PC-3 (cell line): ENCODE measurements at regions not wholly inside any gene's neighbourhood (a gene's known extent, or its start where the extent isn't known, plus 50 kb on each side); places are given as distances from the start of the nearest gene placed in this dataset.
"Not testable (repeated sequence)": the region's sequence is repeated elsewhere in the genome, so short reads cannot be mapped to it uniquely, and the experiment has no call there.

Experiments
- ATAC-seq: fragments of 200-7000 bp; cut with Tn5 transposase; 2 replicates; pipeline ENCODE4 v1.9.1; 2020; ENCODE audit warnings: mild to moderate bottlenecking, moderate library complexity
- BruUV-seq: library from RNA; stranded (reverse); fragments of 400-500 nt; replicated peaks from 2 replicates; lab custom pipeline; 2021; lab: Mats Ljungman, UMichigan
- CTCF ChIA-PET: fragments of 300-600 bp; sonication (Branson Sonifier 250); formaldehyde crosslinking; loops from one replicate; lab custom pipeline; 2022; ENCODE audit warnings: antibody characterized with exemption; lab: Charles Lee
- POLR2A ChIA-PET: fragments of 300-600 bp; sonication (Branson Sonifier 250); formaldehyde crosslinking; loops from one replicate; lab custom pipeline; 2022; ENCODE audit warnings: antibody characterized with exemption; ENCODE audit not compliant: unreplicated experiment; lab: Charles Lee
- DNase-seq: peaks from one replicate; pipeline ENCODE4 v3.0.0-alpha.2; 2015
- H2AFZ ChIP-seq: fragments of 300-600 bp; sonication (generic); 2 replicates; pipeline ENCODE4 v1.6.0; 2016; ENCODE audit warnings: antibody characterized with exemption, low read length
- H3F3A ChIP-seq: fragments of 300-600 bp; sonication (generic); one replicate; pipeline ENCODE4 v1.6.0; 2017; ENCODE audit warnings: antibody characterized with exemption, low read length, control low read depth, mild to moderate bottlenecking; ENCODE audit not compliant: unreplicated experiment
- H3K27ac ChIP-seq: fragments of 300-600 bp; sonication (generic); 2 replicates; pipeline ENCODE4 v1.5.1; 2016; ENCODE audit warnings: mild to moderate bottlenecking, low read length
- H3K27me3 ChIP-seq: fragments of 300-600 bp; sonication (generic); 2 replicates; pipeline ENCODE4 v1.6.1; 2016; ENCODE audit warnings: low read length, mixed read lengths
- H3K36me3 ChIP-seq: fragments of 300-600 bp; sonication (generic); 2 replicates; pipeline ENCODE4 v1.6.1; 2016; ENCODE audit warnings: low read depth, mixed run types, low read length, mixed read lengths
- H3K4me1 ChIP-seq: fragments of 300-600 bp; sonication (generic); 2 replicates; pipeline ENCODE4 v1.5.1; 2016; ENCODE audit warnings: low read length; ENCODE audit not compliant: insufficient read depth
- H3K4me2 ChIP-seq: fragments of 300-600 bp; sonication (generic); 2 replicates; pipeline ENCODE4 v1.6.0; 2016; ENCODE audit warnings: low read length
- H3K4me3 ChIP-seq: fragments of 300-600 bp; sonication (generic); 2 replicates; pipeline ENCODE4 v1.5.1; 2016; ENCODE audit warnings: mild to moderate bottlenecking, low read length, mixed read lengths
- H3K79me2 ChIP-seq: fragments of 300-600 bp; sonication (generic); 2 replicates; pipeline ENCODE4 v1.6.1; 2017; ENCODE audit warnings: low read length, mixed read lengths
- H3K9ac ChIP-seq: fragments of 300-600 bp; sonication (generic); 2 replicates; pipeline ENCODE4 v1.6.0; 2016; ENCODE audit warnings: mild to moderate bottlenecking, low read length
- H3K9me2 ChIP-seq: fragments of 300-600 bp; sonication (generic); replicated peaks from 2 replicates; pipeline ENCODE4 v1.6.1; 2016; ENCODE audit warnings: mixed run types, low read length, mixed read lengths
- H3K9me3 ChIP-seq: fragments of 300-600 bp; sonication (generic); 2 replicates; pipeline ENCODE4 v1.6.1; 2016; ENCODE audit warnings: low read length, mixed read lengths
- H4K20me1 ChIP-seq: fragments of 300-600 bp; sonication (generic); 2 replicates; pipeline ENCODE4 v1.6.1; 2016; ENCODE audit warnings: low read length, mixed read lengths
- CTCF ChIP-seq: fragments of 300-600 bp; sonication (generic); conservative IDR thresholded peaks from 2 replicates; pipeline ENCODE4 v1.5.1; 2017; ENCODE audit warnings: antibody characterized with exemption, low read depth, mild to moderate bottlenecking, low read length
- EZH2 ChIP-seq: fragments of 300-600 bp; sonication (generic); IDR thresholded peaks from one replicate; pipeline ENCODE4 v1.6.1; 2017; ENCODE audit warnings: antibody characterized with exemption, mild to moderate bottlenecking, low read length; ENCODE audit not compliant: unreplicated experiment
- EZH2phosphoT487 ChIP-seq: fragments of 300-600 bp; sonication (generic); IDR thresholded peaks from 2 replicates; pipeline ENCODE4 v1.6.1; 2018; ENCODE audit warnings: mild to moderate bottlenecking, antibody characterized with exemption, low read length, borderline replicate concordance
- intact Hi-C: fragments of 100-400 bp; cut with micrococcal nuclease; formaldehyde crosslinking; loops from 2 replicates; pipeline ENCODE4 v1.9.0; 2023

DNA sequence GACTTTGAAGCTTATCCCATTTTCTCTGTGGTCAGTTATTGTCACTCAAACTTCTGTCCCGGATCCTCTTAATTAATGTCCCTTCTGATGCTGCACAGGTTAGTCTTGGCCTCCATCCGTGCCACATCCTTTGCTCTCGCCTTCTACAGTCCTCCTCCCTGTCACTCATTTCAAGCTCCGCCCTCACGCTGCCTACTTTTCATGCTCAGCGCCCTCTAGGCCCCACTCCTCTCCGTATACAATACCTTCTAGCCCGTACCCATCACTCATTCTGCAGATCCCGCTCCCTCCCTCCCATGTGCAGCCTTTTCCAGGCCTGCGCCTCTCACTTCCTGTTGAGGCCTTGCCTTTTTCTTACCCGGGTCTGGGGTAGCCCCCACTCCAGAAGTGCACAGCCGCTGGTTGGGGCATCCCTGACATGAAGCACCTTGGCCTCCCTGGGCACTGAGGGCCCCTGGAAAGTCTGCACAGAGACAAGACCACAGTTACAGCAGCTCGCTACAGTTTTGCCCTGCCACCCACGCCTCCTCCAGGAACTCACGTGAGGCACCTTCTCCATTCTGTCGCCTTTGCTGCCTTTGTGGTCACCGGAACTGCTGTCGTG is 88.5 kb upstream of the SLC25A48 start:
- no peaks in the 10 kb centered on the region; the same call in 1 of the 2 replicates for H3K27me3 ChIP-seq
- no peaks in the 10 kb centered on the region for H3K4me1 ChIP-seq
- H3F3A ChIP-seq: no peaks in the 10 kb centered on the region
- intact Hi-C loops: no loop called here
- H3K27ac ChIP-seq: no peak overlapping the region
- no peaks in the 10 kb centered on the region for H4K20me1 ChIP-seq
- H2AFZ ChIP-seq: no peak overlapping the region
- ATAC-seq (no peak), DNase-seq (no peak)
- no peak overlapping the region for H3K4me2 ChIP-seq
- no peaks in the 10 kb centered on the region for H3K9me3 ChIP-seq
- no peaks in the 10 kb centered on the region for H3K9me2 ChIP-seq
- no peaks in the 10 kb centered on the region for H3K36me3 ChIP-seq
- no TSS peak for BruUV-seq
- TF ChIP-seq CTCF: no peak
- no peak for TF ChIP-seq EZH2phosphoT487
- TF ChIP-seq EZH2: no peak
- ChIA-PET CTCF (no interaction called here), POLR2A (no interaction called here)
- H3K9ac ChIP-seq: no peak overlapping the region
- no peaks in the 10 kb centered on the region for H3K79me2 ChIP-seq
- H3K4me3 ChIP-seq: no peak overlapping the region

DNA sequence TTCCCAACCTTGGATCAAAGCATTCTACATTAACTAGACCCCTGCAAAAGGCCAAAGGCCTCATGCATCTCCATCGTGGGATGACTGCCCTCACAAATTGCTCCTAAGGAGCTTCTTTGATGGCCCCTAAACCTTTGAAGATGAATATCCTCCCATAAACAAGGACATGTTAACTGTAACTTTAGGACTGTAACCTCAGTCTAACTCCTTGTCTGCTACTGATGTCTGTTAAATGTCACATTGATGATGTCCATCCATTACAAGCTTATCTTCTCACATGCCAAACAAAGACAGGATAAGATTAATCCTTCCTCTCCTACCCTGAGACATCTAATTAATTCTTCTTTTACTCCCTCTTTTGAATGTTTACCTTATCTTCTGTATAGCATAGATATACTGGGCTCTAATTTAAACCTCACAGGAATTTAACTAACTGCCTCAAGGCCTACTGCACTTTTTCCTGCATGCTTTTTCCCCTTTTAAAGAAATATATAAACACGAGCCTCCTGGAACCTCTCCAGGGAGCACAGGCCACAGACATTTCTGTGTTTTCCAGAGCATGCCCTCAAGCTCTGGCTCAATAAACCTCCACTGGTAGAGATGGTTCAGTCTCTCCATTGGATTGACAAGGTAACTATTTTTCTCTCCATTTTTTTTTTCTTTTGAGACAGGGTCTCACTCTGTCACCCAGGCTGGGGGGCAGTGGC is 90.6 kb upstream of the SLC25A48 start:
- TF ChIP-seq EZH2phosphoT487: no peak
- no peak for TF ChIP-seq EZH2
- POLR2A ChIA-PET: no interaction called here
- DNase-seq (no peak), ATAC-seq (no peak)
- H3K4me2 ChIP-seq: no peak overlapping the region
- BruUV-seq: no TSS peak
- H3F3A ChIP-seq: no peaks in the 10 kb centered on the region
- no peaks in the 10 kb centered on the region for H3K4me1 ChIP-seq
- H3K4me3 ChIP-seq: no peak overlapping the region
- H3K36me3 ChIP-seq: no peaks in the 10 kb centered on the region
- H4K20me1 ChIP-seq: no peaks in the 10 kb centered on the region
- no peaks in the 10 kb centered on the region; the same call in 1 of the 2 replicates for H3K27me3 ChIP-seq
- no peaks in the 10 kb centered on the region for H3K9me3 ChIP-seq
- no peaks in the 10 kb centered on the region for H3K79me2 ChIP-seq
- H3K9ac ChIP-seq: no peak overlapping the region
- intact Hi-C loops: no loop called here
- H3K27ac ChIP-seq: no peak overlapping the region
- CTCF ChIA-PET: no interaction called here
- H2AFZ ChIP-seq: no peak overlapping the region
- H3K9me2 ChIP-seq: no peaks in the 10 kb centered on the region

- Histone ChIP-seq H3K9ac (no peak overlapping the region), H3K9me3 (no peaks in the 10 kb centered on the region), H3F3A (no peaks in the 10 kb centered on the region), H3K4me3 (no peak overlapping the region), H4K20me1 (no peaks in the 10 kb centered on the region), H2AFZ (no peak overlapping the region), H3K79me2 (no peaks in the 10 kb centered on the region), H3K4me1 (no peaks in the 10 kb centered on the region), H3K27me3 (peaks cover 2% of the 10 kb centered on the region), H3K4me2 (no peak overlapping the region), H3K27ac (no peak overlapping the region), H3K36me3 (no peaks in the 10 kb centered on the region), H3K9me2 (no peaks in the 10 kb centered on the region)
- ChIA-PET POLR2A (no interaction called here), CTCF (no interaction called here)
- DNase-seq (no peak), ATAC-seq (no peak)
- intact Hi-C loops: no loop called here
- TF ChIP-seq CTCF (no peak), EZH2 (no peak), EZH2phosphoT487 (no peak)
- no TSS peak for BruUV-seq
Measured at GRCh38 chr5:135743181-135743580, 91.3 kb upstream of the SLC25A48 start.

GRCh38 chr5:135742240-135742639 is 92.2 kb upstream of the SLC25A48 start:
- POLR2A ChIA-PET, H3K79me2 ChIP-seq, H3F3A ChIP-seq, H3K9ac ChIP-seq, H3K9me3 ChIP-seq, BruUV-seq, H3K36me3 ChIP-seq, H3K9me2 ChIP-seq, DNase-seq, H3K4me1 ChIP-seq, H3K4me2 ChIP-seq, H4K20me1 ChIP-seq, H3K27ac ChIP-seq, H2AFZ ChIP-seq, intact Hi-C loops, H3K4me3 ChIP-seq, ATAC-seq, CTCF ChIA-PET: not testable (repeated sequence)
- peaks cover 11% of the 10 kb centered on the region for H3K27me3 ChIP-seq
